ENCODE measurements at regions not wholly inside any gene's neighbourhood (a gene's known extent, or its start where the extent isn't known, plus 50 kb on each side); places are given as distances from the start of the nearest gene placed in this dataset.

DNA sequence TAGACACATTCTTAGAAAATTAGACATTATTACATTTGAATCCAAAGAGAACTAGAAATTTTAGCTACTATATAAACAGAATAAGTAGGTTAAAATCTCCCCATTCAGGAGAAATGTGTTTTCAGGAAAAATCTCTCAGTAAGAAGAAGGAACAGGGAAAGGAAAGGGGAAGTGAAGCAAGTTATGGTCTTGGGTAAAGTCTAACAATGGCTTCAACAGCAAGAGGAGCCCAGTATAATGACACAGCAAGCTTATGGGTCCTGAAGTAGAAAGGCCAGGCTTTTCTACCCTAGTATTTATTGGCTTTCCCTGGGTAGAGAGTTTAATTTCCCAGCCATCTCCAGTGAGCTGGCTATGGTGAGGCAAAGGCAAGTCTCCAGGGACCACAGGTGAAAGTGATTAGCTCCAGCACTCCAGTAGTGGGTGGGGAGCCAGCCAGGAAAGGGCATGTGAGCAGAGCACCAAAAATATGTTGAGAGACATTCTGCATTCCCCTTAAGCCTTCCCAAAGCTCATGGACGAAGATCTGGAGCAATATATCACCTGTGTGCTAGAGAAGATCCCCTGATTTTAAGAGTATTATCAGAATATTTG lies 981.7 kb downstream of the NR2F1-AS1 start:
- TF ChIP-seq POLR2A (IDR thresholded peaks at IDR 0.05; ENCODE audit: low read length) = no peak
- no peak for TF ChIP-seq GATA1 (IDR thresholded peaks at IDR 0.05; ENCODE audit: low read depth, low read length)
